ENCODE measurements at regions not wholly inside any gene's neighbourhood (a gene's known extent, or its start where the extent isn't known, plus 50 kb on each side); places are given as distances from the start of the nearest gene placed in this dataset.

- Mint-ChIP-seq H3K4me3 (no peak overlapping the region), H3K9me3 (peaks cover 17 to 18% of the 10 kb centered on the region in 2 donors), H3K27ac (no peak overlapping the region), H3K27me3 (no peaks in the 10 kb centered on the region), H3K36me3 (peaks cover 0 to 2% of the 10 kb centered on the region in 2 donors), H3K4me1 (no peaks in the 10 kb centered on the region)
- DNase-seq: no peak
- no peak for ATAC-seq (replicated peaks)
These were observed 369.7 kb downstream of the ALG10 start for GRCh38 chr12:34391771-34392581.

- ATAC-seq (replicated peaks) (no peak), DNase-seq (no peak)
- H3K36me3 Mint-ChIP-seq: peaks cover 0 to 2% of the 10 kb centered on the region in 2 donors
- H3K4me3 Mint-ChIP-seq: no peak overlapping the region
- peaks cover 17 to 18% of the 10 kb centered on the region in 2 donors for H3K9me3 Mint-ChIP-seq
- H3K4me1 Mint-ChIP-seq: no peaks in the 10 kb centered on the region
- H3K27me3 Mint-ChIP-seq: no peaks in the 10 kb centered on the region
- no peak overlapping the region for H3K27ac Mint-ChIP-seq
These were observed 370.4 kb downstream of the ALG10 start for GRCh38 chr12:34392741-34393085.

- no peak overlapping the region for H3K4me3 Mint-ChIP-seq
- DNase-seq (no peak), ATAC-seq (replicated peaks) (no peak)
- no peaks in the 10 kb centered on the region for H3K27me3 Mint-ChIP-seq
- H3K4me1 Mint-ChIP-seq: no peaks in the 10 kb centered on the region
- H3K27ac Mint-ChIP-seq: no peak overlapping the region
- peaks cover 0 to 2% of the 10 kb centered on the region in 2 donors for H3K36me3 Mint-ChIP-seq
- peaks cover 20 to 22% of the 10 kb centered on the region in 2 donors for H3K9me3 Mint-ChIP-seq
These were observed 371.0 kb downstream of the ALG10 start for GRCh38 chr12:34393086-34393820.

- no peak overlapping the region for H3K4me3 Mint-ChIP-seq
- peaks cover 18 to 22% of the 10 kb centered on the region in 2 donors for H3K9me3 Mint-ChIP-seq
- no peak for ATAC-seq (replicated peaks)
- peaks cover 0 to 2% of the 10 kb centered on the region in 2 donors for H3K36me3 Mint-ChIP-seq
- no peak for DNase-seq
- no peaks in the 10 kb centered on the region for H3K4me1 Mint-ChIP-seq
- no peaks in the 10 kb centered on the region for H3K27me3 Mint-ChIP-seq
- H3K27ac Mint-ChIP-seq: no peak overlapping the region
These were observed 371.5 kb downstream of the ALG10 start for GRCh38 chr12:34393821-34394150.

- Mint-ChIP-seq H3K4me3 (no peak overlapping the region), H3K27me3 (no peaks in the 10 kb centered on the region), H3K4me1 (no peaks in the 10 kb centered on the region), H3K9me3 (peaks cover 18 to 21% of the 10 kb centered on the region in 2 donors), H3K36me3 (peaks cover 0 to 2% of the 10 kb centered on the region in 2 donors), H3K27ac (no peak overlapping the region)
- DNase-seq (no peak), ATAC-seq (replicated peaks) (no peak)
These were observed 372.1 kb downstream of the ALG10 start for GRCh38 chr12:34394211-34395055.

GRCh38 chr12:34395056-34396005 is 373.0 kb downstream of the ALG10 start:
- Mint-ChIP-seq H3K4me3 (no peak overlapping the region), H3K36me3 (peaks cover under 1 to 3% of the 10 kb centered on the region in 2 donors), H3K27me3 (no peaks in the 10 kb centered on the region), H3K27ac (no peak overlapping the region), H3K9me3 (peaks cover 17 to 24% of the 10 kb centered on the region in 2 donors), H3K4me1 (no peaks in the 10 kb centered on the region)
- ATAC-seq (replicated peaks): no peak
- DNase-seq: no peak

- no peaks in the 10 kb centered on the region for H3K4me1 Mint-ChIP-seq
- DNase-seq (no peak), ATAC-seq (replicated peaks) (no peak)
- no peaks in the 10 kb centered on the region for H3K27me3 Mint-ChIP-seq
- no peak overlapping the region for H3K4me3 Mint-ChIP-seq
- peaks cover 5 to 7% of the 10 kb centered on the region in 2 donors for H3K36me3 Mint-ChIP-seq
- H3K27ac Mint-ChIP-seq: peak overlapping the region; percentile 31
- H3K9me3 Mint-ChIP-seq: peaks cover 26 to 27% of the 10 kb centered on the region in 2 donors
These were observed 373.9 kb downstream of the ALG10 start for GRCh38 chr12:34396006-34396860.

GRCh38 chr12:34396861-34397590 is 374.7 kb downstream of the ALG10 start:
- Mint-ChIP-seq H3K4me1 (no peaks in the 10 kb centered on the region), H3K27ac (no peak overlapping the region), H3K4me3 (no peak overlapping the region), H3K9me3 (peaks cover 26 to 27% of the 10 kb centered on the region in 2 donors), H3K27me3 (no peaks in the 10 kb centered on the region), H3K36me3 (peaks cover 5 to 7% of the 10 kb centered on the region in 2 donors)
- ATAC-seq (replicated peaks): no peak
- peak; percentile 0 for DNase-seq

GRCh38 chr12:34397591-34398365 is 375.5 kb downstream of the ALG10 start:
- H3K36me3 Mint-ChIP-seq: peaks cover 5 to 7% of the 10 kb centered on the region in 2 donors
- ATAC-seq (replicated peaks) (no peak), DNase-seq (peak; percentile 0)
- no peak overlapping the region for H3K27ac Mint-ChIP-seq
- H3K4me3 Mint-ChIP-seq: no peak overlapping the region
- H3K27me3 Mint-ChIP-seq: no peaks in the 10 kb centered on the region
- peaks cover 29 to 31% of the 10 kb centered on the region in 2 donors for H3K9me3 Mint-ChIP-seq
- H3K4me1 Mint-ChIP-seq: no peaks in the 10 kb centered on the region

GRCh38 chr12:34398366-34398705 is 376.0 kb downstream of the ALG10 start:
- Mint-ChIP-seq H3K27ac (no peak overlapping the region), H3K9me3 (peaks cover 28 to 33% of the 10 kb centered on the region in 2 donors), H3K4me3 (no peak overlapping the region), H3K36me3 (peaks cover 5 to 9% of the 10 kb centered on the region in 2 donors), H3K4me1 (no peaks in the 10 kb centered on the region), H3K27me3 (no peaks in the 10 kb centered on the region)
- ATAC-seq (replicated peaks): no peak
- no peak for DNase-seq

- Mint-ChIP-seq H3K4me1 (no peaks in the 10 kb centered on the region), H3K36me3 (peaks cover 5 to 9% of the 10 kb centered on the region in 2 donors), H3K9me3 (peaks cover 27 to 33% of the 10 kb centered on the region in 2 donors), H3K27ac (no peak overlapping the region), H3K4me3 (no peak overlapping the region), H3K27me3 (no peaks in the 10 kb centered on the region)
- ATAC-seq (replicated peaks) (no peak), DNase-seq (peak; percentile 0)
These were observed 376.7 kb downstream of the ALG10 start for GRCh38 chr12:34398706-34399630.
